Progenitor cell of endocrine pancreas (in vitro differentiated cells): ENCODE measurements at regions not wholly inside any gene's neighbourhood (a gene's known extent, or its start where the extent isn't known, plus 50 kb on each side); places are given as distances from the start of the nearest gene placed in this dataset.
"Not testable (repeated sequence)": the region's sequence is repeated elsewhere in the genome, so short reads cannot be mapped to it uniquely, and the experiment has no call there.

Experiments used
- DNase-seq: peaks from one replicate; pipeline ENCODE4 v3.0.0; 2021; ENCODE audit warnings: low spot score; ENCODE audit not compliant: unreplicated experiment
- H3K27ac Mint-ChIP-seq: 2 replicates; pipeline ENCODE4 v1.8.0; 2021; ENCODE audit warnings: mild to moderate bottlenecking, moderate library complexity, mixed read lengths
- H3K27me3 Mint-ChIP-seq: 2 replicates; pipeline ENCODE4 v1.8.0; 2021; ENCODE audit warnings: mixed read lengths
- H3K36me3 Mint-ChIP-seq: 2 replicates; pipeline ENCODE4 v1.8.0; 2022; ENCODE audit warnings: mixed read lengths; ENCODE audit not compliant: insufficient read depth
- H3K4me1 Mint-ChIP-seq: 2 replicates; pipeline ENCODE4 v1.8.0; 2021; ENCODE audit warnings: low read depth, mixed read lengths
- H3K4me3 Mint-ChIP-seq: 2 replicates; pipeline ENCODE4 v1.8.0; 2021; ENCODE audit warnings: low read depth, mild to moderate bottlenecking, moderate library complexity, mixed read lengths
- H3K9me3 Mint-ChIP-seq: 2 replicates; pipeline ENCODE4 v1.8.0; 2021; ENCODE audit warnings: low read depth, mixed read lengths
- TF ChIP-seq, protein P1 (sequence below): fragments of 200-600 bp; sonication (generic); IDR thresholded peaks from one replicate; pipeline ENCODE4 v1.5.0; 2021; ENCODE audit warnings: antibody characterized with exemption, mild to moderate bottlenecking; ENCODE audit not compliant: unreplicated experiment

DNA sequence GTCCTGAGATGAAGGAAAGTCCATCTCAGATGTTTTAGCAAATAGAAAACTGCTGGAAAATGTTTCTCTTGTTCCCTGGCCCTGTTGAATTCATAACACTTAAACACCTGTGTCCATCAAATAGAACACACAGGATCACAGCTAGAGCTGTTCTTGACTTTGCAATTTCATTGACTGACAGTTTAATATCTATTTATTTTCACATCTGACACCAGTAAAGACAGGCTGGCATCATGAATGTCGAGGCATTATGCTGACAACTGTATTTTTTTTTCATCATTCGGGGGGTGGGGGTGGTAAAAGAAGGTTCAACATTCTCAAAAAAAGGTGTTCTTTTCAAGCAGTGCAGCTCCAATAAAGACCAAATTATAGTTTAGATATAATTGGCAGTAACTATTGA lies 591.2 kb upstream of the PTBP2 start:
- DNase-seq, result no peak
- TF ChIP-seq, protein P1, sequence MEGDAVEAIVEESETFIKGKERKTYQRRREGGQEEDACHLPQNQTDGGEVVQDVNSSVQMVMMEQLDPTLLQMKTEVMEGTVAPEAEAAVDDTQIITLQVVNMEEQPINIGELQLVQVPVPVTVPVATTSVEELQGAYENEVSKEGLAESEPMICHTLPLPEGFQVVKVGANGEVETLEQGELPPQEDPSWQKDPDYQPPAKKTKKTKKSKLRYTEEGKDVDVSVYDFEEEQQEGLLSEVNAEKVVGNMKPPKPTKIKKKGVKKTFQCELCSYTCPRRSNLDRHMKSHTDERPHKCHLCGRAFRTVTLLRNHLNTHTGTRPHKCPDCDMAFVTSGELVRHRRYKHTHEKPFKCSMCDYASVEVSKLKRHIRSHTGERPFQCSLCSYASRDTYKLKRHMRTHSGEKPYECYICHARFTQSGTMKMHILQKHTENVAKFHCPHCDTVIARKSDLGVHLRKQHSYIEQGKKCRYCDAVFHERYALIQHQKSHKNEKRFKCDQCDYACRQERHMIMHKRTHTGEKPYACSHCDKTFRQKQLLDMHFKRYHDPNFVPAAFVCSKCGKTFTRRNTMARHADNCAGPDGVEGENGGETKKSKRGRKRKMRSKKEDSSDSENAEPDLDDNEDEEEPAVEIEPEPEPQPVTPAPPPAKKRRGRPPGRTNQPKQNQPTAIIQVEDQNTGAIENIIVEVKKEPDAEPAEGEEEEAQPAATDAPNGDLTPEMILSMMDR, result no peak
- H3K27ac Mint-ChIP-seq, result no peak overlapping the region
- no peak overlapping the region for H3K4me3 Mint-ChIP-seq
- H3K36me3 Mint-ChIP-seq, result no peaks in the 10 kb centered on the region
- H3K4me1 Mint-ChIP-seq, result peaks cover 9% of the 10 kb centered on the region
- no peaks in the 10 kb centered on the region for H3K9me3 Mint-ChIP-seq
- H3K27me3 Mint-ChIP-seq, result no peaks in the 10 kb centered on the region

DNA sequence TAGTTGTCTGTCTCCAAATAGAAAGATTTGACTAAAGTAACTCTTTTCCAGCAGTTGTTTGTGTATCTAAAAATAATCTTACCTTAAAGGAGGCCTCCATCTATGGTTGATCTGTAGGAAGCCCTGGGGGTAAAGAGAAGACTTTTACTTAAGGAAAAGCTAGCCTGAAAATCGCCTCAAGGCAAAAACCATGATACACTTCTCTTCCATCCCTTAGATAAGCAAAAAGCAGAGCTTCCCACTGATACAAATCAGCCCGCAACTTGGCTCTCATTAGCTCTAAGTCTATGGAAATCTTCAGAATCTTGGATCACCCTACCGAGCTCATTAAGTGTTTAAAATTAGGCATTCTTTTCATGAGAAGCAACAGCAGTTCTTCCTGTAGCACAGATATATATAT lies 576.9 kb upstream of the PTBP2 start:
- Mint-ChIP-seq H3K9me3 (peaks cover 17% of the 10 kb centered on the region), H3K27me3 (no peaks in the 10 kb centered on the region), H3K4me1 (peaks cover 4% of the 10 kb centered on the region), H3K27ac (no peak overlapping the region), H3K4me3 (no peak overlapping the region), H3K36me3 (peaks cover 1% of the 10 kb centered on the region)
- TF ChIP-seq, protein P1, result no peak
- no peak for DNase-seq

DNA sequence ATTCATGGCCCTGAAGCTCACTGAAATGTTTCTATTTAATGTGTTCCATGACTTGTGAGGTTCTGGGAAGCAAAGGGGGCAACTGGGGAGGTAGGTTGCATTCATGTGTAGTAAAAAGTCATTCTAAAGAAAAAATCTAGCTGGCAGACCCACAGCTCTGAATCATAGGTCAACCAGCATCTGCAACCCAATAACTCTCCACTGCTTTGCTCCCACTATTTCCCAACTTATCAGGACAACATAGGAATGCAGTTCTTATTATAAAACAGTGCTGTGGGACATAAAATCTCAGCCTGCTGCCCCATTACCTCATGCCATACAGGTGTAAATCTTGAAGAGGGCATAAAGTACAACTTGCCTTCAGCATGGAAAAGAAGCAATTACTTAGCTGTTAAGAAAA lies 576.1 kb upstream of the PTBP2 start:
- H3K36me3 Mint-ChIP-seq, result peaks cover 1% of the 10 kb centered on the region
- DNase-seq, result no peak
- no peak overlapping the region for H3K4me3 Mint-ChIP-seq
- H3K27me3 Mint-ChIP-seq, result no peaks in the 10 kb centered on the region
- TF ChIP-seq, protein P1, result no peak
- H3K9me3 Mint-ChIP-seq, result peaks cover 17% of the 10 kb centered on the region
- peaks cover 4% of the 10 kb centered on the region for H3K4me1 Mint-ChIP-seq
- H3K27ac Mint-ChIP-seq, result no peak overlapping the region

DNA sequence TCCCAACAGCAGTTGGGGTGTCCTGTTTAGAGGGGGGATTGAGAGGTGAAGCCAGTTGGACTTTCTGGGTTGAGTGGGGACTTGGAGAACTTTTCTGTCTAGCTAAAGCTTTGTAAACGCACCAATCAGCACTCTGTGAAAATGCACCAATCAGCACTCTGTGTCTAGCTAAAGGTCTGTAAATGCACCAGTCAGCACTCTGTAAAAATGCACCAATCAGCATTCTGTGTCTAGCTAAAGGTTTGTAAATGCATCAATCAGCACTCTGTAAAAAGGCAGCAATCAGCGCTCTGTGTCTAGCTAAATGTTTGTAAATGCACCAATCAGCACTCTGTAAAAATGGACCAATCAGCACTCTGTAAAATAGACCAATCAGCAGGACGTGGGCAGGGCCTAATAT lies 568.6 kb upstream of the PTBP2 start:
- not testable (repeated sequence) for H3K36me3 Mint-ChIP-seq, H3K4me1 Mint-ChIP-seq, H3K4me3 Mint-ChIP-seq, H3K27ac Mint-ChIP-seq, DNase-seq, H3K27me3 Mint-ChIP-seq
- peaks cover 12% of the 10 kb centered on the region for H3K9me3 Mint-ChIP-seq

DNA sequence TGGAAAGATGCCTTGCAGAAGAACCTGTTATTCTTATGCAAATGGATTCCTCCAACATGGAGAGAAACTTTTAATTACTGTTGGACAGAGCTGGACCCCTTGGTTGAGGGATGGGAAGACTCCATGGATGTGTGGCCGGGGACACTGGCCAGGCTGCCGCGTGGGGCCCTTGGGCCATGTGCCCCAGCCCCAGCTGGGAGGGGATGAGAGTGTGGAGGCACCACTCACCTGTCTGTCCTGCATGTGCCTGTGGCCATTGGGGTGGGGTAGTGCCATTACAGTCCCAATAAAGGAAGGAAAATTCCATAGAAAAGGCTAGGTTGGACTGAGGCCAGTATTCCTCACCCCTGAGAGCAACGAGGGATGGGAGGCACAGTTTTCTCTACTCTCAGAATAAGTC lies 564.5 kb upstream of the PTBP2 start:
- H3K36me3 Mint-ChIP-seq, result peaks cover 1% of the 10 kb centered on the region
- TF ChIP-seq, protein P1, result no peak
- no peaks in the 10 kb centered on the region for H3K27me3 Mint-ChIP-seq
- DNase-seq, result no peak
- H3K27ac Mint-ChIP-seq, result no peak overlapping the region
- H3K4me1 Mint-ChIP-seq, result peaks cover 3% of the 10 kb centered on the region
- peaks cover 10% of the 10 kb centered on the region for H3K9me3 Mint-ChIP-seq
- H3K4me3 Mint-ChIP-seq, result no peak overlapping the region

DNA sequence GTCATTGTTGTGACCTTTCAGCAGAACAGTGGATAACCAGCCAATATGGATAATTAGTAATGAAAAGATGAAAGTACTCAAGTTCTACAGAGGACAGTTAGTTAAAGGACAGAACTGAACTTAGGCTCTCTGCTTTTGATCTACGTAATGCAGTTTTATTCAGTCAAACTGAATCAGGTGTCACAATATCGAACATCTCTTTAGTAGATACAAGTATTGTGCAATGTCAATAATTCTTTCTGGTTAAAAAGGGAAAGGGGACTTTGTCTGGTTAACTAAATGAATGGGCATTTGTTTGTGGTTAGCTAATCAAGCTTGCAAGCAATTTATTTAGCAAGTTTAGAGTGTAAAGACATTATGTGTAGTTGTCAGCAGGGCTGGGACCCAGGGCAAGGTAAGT lies 562.2 kb upstream of the PTBP2 start:
- TF ChIP-seq, protein P1, result no peak
- DNase-seq, result no peak
- peaks cover 1% of the 10 kb centered on the region for H3K36me3 Mint-ChIP-seq
- no peak overlapping the region for H3K4me3 Mint-ChIP-seq
- H3K4me1 Mint-ChIP-seq, result peaks cover 3% of the 10 kb centered on the region
- no peak overlapping the region for H3K27ac Mint-ChIP-seq
- peaks cover 10% of the 10 kb centered on the region for H3K9me3 Mint-ChIP-seq
- no peaks in the 10 kb centered on the region for H3K27me3 Mint-ChIP-seq
